Ovary (tissue), 3 donors: ENCODE measurements at regions not wholly inside any gene's neighbourhood (a gene's known extent, or its start where the extent isn't known, plus 50 kb on each side); places are given as distances from the start of the nearest gene placed in this dataset.
"Not testable (repeated sequence)": the region's sequence is repeated elsewhere in the genome, so short reads cannot be mapped to it uniquely, and the experiment has no call there.

Experiments
- EP300 ChIP-seq: sonication (generic); formaldehyde crosslinking; IDR thresholded peaks from one replicate; pipeline ENCODE4 v1.6.1; 2017; ENCODE audit warnings: antibody characterized with exemption
- TF ChIP-seq, protein P1 (sequence below), 3 donors: fragments of 450-650 bp in 2 of 3; fragments of 200-600 bp in 1 of 3; IDR thresholded peaks; one replicate each; pipeline versions ENCODE4 v1.5.1 to v1.8.0; 2016 to 2022; ENCODE audit warnings: antibody characterized with exemption in 3 of 3, mild to moderate bottlenecking in 1 of 3
- donor health status: DM: no; HTN: no; CAD: no.

DNA sequence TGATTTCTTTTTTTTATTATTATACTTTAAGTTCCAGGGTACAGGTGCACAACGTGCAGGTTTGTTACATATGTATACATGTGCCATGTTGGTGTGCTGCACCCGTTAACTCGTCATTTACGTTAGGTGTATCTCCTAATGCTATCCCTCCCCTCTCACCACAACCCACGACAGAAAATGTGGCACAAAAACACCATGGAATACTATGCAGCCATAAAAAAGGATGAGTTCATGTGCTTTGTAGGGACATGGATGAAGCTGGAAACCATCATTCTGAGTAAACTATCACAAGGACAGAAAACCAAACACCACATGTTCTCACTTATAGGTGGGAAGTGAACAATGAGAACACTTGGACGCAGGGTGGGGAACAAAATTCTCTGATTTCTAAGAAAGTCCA is 140.9 kb downstream of the EXOC5 start:
- TF ChIP-seq, protein P1, sequence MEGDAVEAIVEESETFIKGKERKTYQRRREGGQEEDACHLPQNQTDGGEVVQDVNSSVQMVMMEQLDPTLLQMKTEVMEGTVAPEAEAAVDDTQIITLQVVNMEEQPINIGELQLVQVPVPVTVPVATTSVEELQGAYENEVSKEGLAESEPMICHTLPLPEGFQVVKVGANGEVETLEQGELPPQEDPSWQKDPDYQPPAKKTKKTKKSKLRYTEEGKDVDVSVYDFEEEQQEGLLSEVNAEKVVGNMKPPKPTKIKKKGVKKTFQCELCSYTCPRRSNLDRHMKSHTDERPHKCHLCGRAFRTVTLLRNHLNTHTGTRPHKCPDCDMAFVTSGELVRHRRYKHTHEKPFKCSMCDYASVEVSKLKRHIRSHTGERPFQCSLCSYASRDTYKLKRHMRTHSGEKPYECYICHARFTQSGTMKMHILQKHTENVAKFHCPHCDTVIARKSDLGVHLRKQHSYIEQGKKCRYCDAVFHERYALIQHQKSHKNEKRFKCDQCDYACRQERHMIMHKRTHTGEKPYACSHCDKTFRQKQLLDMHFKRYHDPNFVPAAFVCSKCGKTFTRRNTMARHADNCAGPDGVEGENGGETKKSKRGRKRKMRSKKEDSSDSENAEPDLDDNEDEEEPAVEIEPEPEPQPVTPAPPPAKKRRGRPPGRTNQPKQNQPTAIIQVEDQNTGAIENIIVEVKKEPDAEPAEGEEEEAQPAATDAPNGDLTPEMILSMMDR (IDR thresholded peaks at IDR 0.05) = not testable (repeated sequence)
- not testable (repeated sequence) for TF ChIP-seq EP300
